Effector CD8-positive, alpha-beta T cell (primary cell): ENCODE measurements at regions not wholly inside any gene's neighbourhood (a gene's known extent, or its start where the extent isn't known, plus 50 kb on each side); places are given as distances from the start of the nearest gene placed in this dataset.
"Not testable (repeated sequence)": the region's sequence is repeated elsewhere in the genome, so short reads cannot be mapped to it uniquely, and the experiment has no call there.

Source experiments
- DNase-seq: peaks from one replicate; lab custom pipeline; 2025; lab: John Stamatoyannopoulos, UW

GRCh38 chr6:112459758-112460304 lies 112.7 kb downstream of the RFPL4B start:
- no peak for DNase-seq

GRCh38 chr6:112464901-112465665 lies 118.0 kb downstream of the RFPL4B start:
- no peak for DNase-seq

- no peak for DNase-seq
These were observed 119.4 kb downstream of the RFPL4B start for GRCh38 chr6:112466373-112467151.

- no peak for DNase-seq
These were observed 121.2 kb downstream of the RFPL4B start for GRCh38 chr6:112468359-112468758.

GRCh38 chr6:112469306-112469705 lies 122.2 kb downstream of the RFPL4B start:
- no peak for DNase-seq

GRCh38 chr6:112470376-112470775 lies 123.2 kb downstream of the RFPL4B start:
- DNase-seq: no peak

- DNase-seq: no peak
These were observed 123.8 kb downstream of the RFPL4B start for GRCh38 chr6:112470950-112471349.

- DNase-seq: no peak
These were observed 128.0 kb downstream of the RFPL4B start for GRCh38 chr6:112475083-112475482.

- no peak for DNase-seq
These were observed 130.0 kb downstream of the RFPL4B start for GRCh38 chr6:112477125-112477524.

- no peak for DNase-seq
These were observed 130.9 kb downstream of the RFPL4B start for GRCh38 chr6:112478036-112478435.

- not testable (repeated sequence) for DNase-seq
These were observed 132.8 kb downstream of the RFPL4B start for GRCh38 chr6:112479975-112480374.

GRCh38 chr6:112480553-112480952 lies 133.4 kb downstream of the RFPL4B start:
- no peak for DNase-seq

GRCh38 chr6:112481211-112481610 lies 134.1 kb downstream of the RFPL4B start:
- no peak for DNase-seq

GRCh38 chr6:112482373-112482772 lies 135.2 kb downstream of the RFPL4B start:
- no peak for DNase-seq

GRCh38 chr6:112485120-112485826 lies 138.1 kb downstream of the RFPL4B start:
- DNase-seq: no peak

- DNase-seq: no peak
These were observed 138.7 kb downstream of the RFPL4B start for GRCh38 chr6:112485827-112486212.

- DNase-seq: no peak
These were observed 139.3 kb downstream of the RFPL4B start for GRCh38 chr6:112486454-112486853.

- DNase-seq: no peak
These were observed 141.1 kb downstream of the RFPL4B start for GRCh38 chr6:112488238-112488637.

GRCh38 chr6:112501705-112502104 lies 154.6 kb downstream of the RFPL4B start:
- no peak for DNase-seq

GRCh38 chr6:112502351-112503090 lies 155.4 kb downstream of the RFPL4B start:
- DNase-seq: no peak

GRCh38 chr6:112503091-112503596 lies 156.0 kb downstream of the RFPL4B start:
- DNase-seq: no peak
